HL-60 (cell line): ENCODE measurements at regions not wholly inside any gene's neighbourhood (a gene's known extent, or its start where the extent isn't known, plus 50 kb on each side); places are given as distances from the start of the nearest gene placed in this dataset.

ENCODE experiments used
- CTCF ChIP-seq: IDR thresholded peaks from one replicate; pipeline ENCODE4 v1.5.1; 2011; ENCODE audit warnings: low read length, control low read depth, inconsistent platforms; ENCODE audit not compliant: insufficient read depth
- POLR2AphosphoS5 ChIP-seq: IDR thresholded peaks from 2 replicates; pipeline ENCODE4 v1.6.1; 2012; ENCODE audit warnings: low read depth
- REST ChIP-seq: IDR thresholded peaks from 2 replicates; pipeline ENCODE4 v1.6.1; 2012; ENCODE audit warnings: low read depth; ENCODE audit not compliant: insufficient replicate concordance

- TF ChIP-seq CTCF (no peak), POLR2AphosphoS5 (no peak), REST (no peak)
These were observed 99.6 kb downstream of the DYRK2 start for GRCh38 chr12:67747869-67748742.
